ENCODE measurements at regions not wholly inside any gene's neighbourhood (a gene's known extent, or its start where the extent isn't known, plus 50 kb on each side); places are given as distances from the start of the nearest gene placed in this dataset.

DNA sequence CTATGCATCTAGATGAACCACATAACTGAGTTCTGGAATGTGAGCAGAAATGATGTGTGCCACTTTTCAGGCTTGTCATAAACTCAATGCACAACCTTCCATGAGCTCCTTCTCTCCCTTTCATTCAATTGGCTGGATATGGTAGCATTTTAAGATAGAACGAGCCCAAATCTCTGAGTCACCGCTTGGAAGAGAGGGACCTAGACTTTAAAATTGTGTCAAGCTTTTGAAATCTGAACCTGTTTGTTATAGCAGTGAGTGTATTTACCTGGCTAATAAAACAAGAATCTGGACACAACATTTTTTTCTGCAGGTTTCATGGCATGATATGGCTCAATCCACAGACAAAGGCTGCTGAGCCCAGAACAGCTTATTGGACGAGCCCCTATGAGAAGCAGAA, 297.8 kb upstream of the SPRED2 start:
- DNase-seq (ENCODE audit: low spot score): no peak

DNA sequence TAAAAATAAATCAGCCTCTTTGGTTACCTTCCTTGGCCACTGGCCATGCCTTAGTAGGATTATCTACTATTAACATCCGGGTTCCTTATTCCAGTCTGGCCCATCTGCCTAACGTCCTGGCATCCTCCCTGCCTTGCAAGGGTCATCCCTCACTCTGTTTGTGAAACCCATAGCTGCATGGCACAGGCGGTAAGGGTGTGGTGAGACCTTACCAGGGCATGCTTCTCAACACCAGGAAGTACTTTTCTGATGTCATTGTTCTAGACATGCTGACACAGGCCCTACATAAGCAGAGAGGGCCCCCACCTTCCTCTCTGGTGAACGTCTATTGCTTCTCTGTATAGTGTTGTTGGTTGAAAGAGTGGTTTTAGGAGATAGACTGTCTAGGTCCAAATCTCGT, 296.8 kb upstream of the SPRED2 start:
- no peak for DNase-seq (ENCODE audit: low spot score)

DNA sequence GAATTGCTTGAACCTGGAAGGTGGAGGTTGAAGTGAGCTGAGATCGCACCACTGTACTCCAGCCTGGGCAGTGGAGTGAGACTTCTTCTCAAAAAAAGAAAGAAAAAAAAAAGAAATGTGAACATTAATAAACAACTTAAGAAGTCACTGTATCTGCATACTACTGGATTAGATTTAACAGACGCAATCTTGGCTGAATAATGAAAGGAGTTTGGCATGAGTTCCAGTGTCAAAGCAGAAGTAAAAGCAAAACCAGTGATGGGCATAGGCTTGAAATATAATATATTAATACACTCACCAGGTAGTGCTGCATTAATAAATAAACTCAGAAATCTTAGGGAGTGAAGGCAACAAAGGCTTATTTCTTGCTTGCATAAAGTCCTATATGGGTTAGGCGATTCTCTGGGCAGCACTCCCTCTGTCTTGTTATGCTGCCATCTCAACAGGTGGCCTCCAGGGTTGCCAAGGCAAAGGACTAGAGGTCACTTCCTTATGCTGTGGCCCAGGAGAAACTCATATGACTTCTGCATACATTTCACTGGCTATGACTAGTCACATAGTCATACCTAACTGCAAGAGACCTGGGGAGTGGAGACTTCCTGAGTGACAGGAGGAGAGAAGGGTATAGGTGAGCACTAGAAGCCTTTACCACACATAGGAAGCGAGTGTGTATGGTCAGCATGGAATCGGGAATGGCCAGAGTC, 296.2 kb upstream of the SPRED2 start:
- no peak for DNase-seq (ENCODE audit: low spot score)

DNA sequence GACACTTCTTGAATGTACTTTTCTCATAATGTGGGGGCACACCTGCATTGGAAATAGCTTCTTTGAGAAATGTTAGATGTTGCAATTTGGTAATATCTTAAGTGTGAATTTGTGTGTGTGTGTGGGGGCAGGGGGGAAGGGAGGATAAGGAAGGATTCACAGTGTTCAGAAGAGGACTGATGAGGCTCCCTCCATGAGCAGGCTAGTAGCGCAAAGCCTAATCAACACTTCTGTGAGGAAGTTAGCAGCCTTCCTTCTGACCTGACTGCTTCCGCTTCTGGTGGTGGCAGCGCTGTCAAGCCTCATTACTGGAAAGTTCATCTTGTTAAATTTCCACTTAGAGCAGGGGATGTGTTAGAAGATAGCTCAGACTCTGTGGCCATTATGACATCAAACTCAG, 295.4 kb upstream of the SPRED2 start:
- DNase-seq (ENCODE audit: low spot score): no peak

DNA sequence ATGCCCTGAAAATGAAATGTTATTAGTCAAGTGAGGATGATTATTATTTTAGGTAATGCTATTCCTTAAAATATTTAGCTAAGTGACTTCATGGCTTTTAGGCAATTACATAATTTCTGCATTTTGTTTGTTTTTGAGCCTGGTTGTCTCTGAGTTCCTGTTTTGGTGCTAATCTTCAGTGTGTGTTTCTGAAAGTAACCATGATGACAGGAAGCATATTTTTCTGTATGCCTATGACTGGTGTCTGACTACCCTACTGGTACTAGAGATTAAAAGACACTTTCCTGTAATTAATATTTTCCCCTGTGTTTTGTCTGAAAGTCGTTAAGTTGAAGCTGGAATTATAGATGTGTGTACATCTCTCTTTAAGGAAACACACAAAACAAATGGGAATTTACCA, 295.0 kb upstream of the SPRED2 start:
- no peak for DNase-seq (ENCODE audit: low spot score)

DNA sequence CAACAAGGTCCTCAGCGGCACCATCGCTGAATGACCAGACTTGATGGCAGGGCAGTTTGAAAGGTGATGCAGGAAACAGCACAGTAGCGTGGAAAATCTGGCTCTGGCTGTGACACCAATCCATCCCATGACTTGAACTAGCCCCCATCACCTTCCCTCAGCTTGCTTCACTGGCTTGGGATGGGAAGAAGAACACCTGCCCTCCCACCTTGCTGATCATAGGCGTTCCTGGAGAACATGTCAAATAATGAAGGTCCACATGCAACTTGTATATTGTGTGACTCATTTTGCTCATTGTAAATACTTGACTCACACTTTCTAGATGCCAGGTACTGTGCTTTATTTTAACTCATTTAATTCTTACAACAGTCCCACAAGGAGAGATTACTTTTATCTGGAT, 292.4 kb upstream of the SPRED2 start:
- DNase-seq (ENCODE audit: low spot score): no peak

DNA sequence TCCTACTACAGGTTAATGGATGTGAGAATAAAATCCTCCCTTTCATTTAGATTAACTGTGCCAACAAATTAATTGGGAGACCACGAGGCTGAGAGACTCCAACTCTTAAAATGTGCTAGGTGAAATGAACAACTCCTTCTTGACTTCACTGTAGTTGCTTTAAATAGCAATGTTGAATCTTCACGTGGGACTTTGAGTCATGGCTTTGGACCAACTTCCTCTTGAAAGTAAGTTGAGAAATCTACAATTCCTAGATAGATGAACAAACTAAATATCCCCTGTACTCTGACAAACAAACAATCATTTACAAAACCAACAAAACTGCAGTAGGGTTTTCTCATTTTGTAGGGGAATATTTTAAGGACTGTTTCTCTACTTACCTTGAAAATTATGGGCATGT, 291.9 kb upstream of the SPRED2 start:
- DNase-seq (ENCODE audit: low spot score): no peak

DNA sequence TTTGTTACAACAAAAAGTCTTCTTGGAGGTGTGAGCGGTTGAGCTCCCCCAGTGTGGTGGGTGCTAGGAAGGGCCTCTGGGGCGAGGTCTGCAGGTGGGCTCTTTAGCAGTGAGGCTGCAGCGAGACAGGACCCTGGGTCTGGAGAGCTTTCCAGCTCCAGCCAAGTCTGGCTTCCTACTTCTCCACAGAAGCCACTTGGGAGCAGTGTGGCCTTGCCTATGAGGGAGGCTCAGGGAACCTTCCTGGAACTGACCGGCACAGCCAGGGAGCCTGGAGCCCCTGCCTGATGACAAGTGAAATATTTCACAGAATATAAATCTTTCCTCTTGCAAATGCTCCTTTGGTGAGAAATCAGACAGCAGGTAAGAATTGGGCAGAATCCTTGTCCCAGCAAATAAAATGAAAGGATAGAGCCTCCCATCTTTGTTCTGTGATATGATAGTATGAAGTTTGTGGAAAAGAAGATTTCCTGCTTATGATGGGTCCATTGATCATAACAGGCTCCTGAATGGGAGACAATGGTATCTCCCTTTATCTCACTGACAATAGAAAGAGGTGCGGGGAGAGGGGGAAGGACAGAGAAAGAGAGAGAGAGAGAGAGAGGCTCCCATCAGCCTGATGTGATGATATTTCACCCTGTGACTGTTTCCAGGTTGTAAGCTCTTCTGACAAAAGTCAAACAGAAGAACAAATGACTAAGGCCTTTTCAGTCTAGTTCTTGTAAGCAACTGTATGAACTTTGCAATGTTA, 289.8 kb upstream of the SPRED2 start:
- DNase-seq (ENCODE audit: low spot score): no peak

DNA sequence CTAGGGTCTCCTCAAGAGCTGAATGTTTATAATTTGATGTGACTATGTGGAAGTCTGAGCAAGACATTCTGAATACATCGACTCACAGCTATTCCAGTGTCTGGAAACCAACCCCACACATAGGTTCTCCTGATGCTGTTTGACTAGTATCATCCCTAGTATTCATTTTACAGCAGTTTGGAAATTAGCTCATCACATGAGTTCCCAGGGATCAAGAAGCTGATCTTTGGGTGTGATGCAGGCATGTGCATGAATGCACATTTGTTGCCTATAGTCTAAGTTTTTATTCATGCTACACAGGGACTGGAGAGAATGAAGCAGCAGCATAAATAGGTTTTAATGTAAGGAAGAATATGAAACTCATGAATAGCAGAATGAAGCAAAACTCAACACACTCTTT, 284.3 kb upstream of the SPRED2 start:
- DNase-seq (ENCODE audit: low spot score): no peak

DNA sequence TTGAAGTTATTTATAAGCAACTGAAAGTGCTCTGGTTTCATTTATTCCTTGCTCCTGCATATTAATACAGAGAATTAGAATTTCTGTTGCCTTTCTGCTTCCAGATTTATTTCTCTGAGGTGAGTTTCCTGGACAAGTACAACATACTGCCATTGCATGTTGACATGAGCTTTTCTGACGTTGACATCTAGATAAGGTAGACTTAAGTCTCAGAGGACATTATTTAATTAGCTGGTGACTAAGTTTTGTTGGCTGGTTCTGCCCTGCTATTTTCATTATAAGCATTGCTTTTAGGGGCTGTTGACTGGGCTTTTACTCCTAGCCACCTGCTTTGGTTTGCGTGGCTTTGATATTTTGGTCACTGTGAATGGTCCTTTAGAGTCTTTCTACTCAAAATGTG, 282.9 kb upstream of the SPRED2 start:
- no peak for DNase-seq (ENCODE audit: low spot score)

DNA sequence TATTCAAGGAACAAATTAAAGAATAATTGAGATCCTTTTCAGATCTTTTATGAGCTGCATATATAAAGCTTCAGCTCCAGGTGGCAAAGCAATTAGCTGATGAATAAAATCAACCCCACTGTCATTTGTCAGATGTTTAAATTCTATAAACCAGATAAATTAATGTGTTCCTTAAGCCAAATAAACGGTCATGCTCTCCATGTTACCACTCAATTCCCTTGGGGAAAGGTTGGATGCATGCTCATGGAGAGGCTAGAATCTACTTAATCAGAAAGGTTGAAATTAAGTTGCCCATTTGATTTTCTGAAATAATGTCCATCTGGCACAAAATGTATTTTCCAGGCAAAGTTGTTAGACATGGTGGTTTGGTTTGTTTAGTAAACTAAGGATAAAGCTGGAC, 282.5 kb upstream of the SPRED2 start:
- DNase-seq (ENCODE audit: low spot score): no peak

DNA sequence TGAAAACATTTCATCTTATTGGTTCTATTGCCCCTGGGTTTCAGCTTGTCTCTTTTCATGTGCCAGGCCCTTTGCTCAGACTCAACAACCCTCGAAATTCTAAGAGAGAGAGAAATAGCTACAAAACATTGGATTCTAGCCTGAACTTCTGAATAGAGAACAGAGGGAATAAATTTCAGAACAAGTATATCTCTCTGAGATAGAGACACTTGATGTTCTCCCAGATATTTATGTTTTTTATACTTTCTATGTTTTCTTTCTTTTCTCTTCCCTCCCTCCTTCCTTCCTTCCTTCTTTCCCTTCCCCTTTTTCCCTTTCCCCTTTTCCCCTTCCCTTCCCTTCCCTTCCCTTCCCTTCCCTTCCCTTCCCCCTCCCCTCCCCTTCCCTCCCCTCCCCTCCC, 279.5 kb upstream of the SPRED2 start:
- DNase-seq (ENCODE audit: low spot score): no peak

DNA sequence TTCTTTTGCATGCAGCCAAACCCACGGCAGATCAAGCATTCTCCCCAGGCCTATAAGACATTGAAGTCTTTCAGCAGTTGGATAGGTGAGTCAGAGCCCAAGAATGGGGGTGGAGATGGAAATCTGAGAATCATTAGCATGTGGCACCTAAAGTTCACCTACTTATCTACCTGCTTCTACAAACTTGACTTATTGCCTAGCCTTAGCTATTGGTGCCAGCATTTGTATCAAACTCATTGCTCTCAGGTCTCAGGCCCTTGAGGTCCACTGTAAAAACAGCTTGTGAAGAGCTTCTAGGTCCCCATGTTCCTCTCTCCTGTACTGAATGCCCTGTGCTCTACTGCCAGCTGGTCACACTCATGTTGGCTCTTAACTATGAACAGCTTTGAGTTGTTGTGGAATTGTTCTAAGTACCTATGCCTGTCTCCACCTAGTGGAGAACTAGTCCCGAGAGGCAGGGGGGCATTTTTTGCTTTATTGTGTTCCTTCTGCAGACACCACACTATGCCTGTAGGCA, 278.4 kb upstream of the SPRED2 start:
- no peak for DNase-seq (ENCODE audit: low spot score)

DNA sequence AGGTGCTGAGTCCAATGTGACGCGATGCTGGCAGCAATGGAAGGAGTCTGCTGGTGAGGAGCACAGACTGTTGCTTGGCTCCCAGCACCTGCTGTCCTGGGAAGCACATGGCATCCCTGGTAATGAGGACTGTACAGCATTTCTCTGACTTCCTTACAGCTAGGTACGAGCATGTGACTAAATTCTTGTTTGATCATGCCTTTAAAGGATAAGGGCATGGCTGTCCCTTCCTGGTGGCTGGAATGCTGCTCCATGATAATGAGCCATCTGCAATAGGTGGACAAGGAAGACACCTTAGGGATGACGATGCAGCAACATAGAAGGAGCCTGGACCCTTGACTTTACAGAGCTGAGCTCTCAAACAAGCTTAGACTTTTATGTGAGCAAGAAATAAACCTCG, 278.0 kb upstream of the SPRED2 start:
- DNase-seq (ENCODE audit: low spot score): no peak

DNA sequence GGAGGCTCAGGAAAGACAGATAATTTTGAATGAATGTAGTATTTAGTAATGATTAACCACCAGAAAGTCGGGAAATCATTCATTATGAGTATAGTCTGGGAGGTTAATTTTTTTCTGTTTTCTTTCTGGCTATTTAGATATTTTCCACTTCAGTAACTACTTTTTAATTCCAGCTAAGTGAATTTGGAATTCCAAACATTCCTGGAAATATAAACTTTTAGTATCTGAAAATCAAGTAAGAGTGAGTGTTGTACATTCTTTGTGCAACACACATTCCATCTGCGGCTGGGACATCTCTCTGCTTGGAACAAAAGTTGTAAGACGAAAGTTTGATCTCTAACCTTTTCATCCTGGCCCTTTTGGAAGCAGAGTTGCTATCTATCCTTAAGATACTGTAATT, 275.7 kb upstream of the SPRED2 start:
- DNase-seq (ENCODE audit: low spot score): peak; percentile 58

DNA sequence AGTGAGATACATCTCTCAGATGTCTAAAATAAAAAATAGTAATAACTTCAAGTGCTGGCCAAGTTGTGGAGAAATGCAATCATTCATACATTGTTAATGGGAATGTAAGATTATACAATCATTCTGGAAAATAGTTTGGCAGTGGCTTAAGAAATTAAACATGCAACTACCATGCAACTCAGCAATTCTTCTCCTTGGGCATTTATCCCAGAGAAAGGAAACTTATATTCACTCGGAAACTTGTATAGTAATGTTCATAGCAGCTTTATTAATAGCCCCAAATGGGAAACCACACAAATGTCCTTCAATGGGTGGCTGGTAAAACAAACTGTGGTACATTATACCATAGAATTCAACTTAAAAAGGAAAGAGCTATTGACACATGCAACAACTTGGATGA, 274.0 kb upstream of the SPRED2 start:
- DNase-seq (ENCODE audit: low spot score): no peak

DNA sequence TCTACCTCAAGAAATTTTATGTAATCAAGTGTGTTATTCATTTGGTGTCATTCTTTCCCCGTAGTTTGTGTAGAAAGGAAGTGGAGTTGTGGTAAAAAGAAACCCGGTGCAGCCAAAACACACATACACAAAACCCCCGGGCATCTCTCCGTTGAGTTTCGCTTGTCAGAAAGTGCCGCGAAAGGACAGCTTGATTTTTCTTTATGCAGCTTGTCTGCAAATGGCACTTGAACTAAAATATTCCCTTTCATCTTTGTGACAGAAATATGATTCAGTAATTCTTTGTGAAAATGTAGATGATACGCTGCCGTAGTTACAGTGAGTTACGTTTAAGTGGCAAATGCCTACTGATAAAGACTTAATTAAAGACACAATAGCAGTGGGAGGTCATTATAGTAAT, 268.8 kb upstream of the SPRED2 start:
- DNase-seq (ENCODE audit: low spot score): no peak

DNA sequence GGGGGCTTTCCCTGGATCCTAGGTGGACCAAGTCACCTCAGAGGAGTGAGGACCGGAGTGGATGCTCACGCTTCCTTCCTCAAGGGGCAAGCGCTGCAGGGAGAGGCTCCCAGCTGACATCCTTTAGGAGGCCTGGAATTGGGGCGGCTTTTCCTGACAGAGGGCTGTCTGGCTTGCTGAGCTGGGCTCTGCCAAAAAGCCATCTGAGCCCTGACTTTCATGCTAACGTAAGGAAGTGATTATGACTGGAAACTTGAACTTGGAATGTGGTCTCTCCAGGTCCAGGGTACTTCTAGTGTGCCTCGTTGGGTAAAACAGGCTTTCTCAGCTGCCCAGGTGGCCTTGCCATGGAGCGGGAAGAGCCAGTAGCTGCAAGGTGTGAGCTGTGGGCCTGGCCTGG, 268.3 kb upstream of the SPRED2 start:
- no peak for DNase-seq (ENCODE audit: low spot score)

DNA sequence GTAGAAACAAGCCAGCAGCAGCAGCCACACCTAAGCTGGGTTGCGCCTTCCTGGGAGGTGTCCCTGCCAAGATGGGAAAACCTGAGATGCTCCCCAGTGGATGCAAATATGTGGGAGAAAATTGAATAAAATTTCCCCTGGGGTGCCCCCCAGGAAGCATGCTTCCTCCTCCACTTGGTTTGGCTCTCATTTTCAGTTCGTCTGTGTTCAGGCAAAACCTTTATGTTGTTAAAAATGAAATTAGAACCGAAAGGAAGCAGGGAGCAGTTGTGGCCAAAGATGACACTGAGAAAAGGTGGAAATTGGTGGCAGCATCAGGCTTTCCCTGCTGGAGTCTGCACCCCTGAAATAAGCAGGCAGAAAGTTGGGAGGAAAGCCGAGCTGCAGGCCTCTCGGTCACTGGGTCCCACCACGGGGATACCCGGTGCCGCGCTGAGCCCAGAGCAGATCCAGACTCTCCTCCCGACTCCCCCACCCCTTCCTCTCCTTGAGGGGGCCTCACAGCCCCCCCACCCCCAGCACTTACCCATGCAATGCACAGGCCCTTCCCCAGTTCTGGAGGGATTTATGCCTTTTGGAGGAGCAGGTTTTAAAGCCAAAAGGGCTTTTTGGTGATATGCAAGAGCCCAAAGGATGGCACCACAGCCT, 267.7 kb upstream of the SPRED2 start:
- DNase-seq (ENCODE audit: low spot score): no peak

DNA sequence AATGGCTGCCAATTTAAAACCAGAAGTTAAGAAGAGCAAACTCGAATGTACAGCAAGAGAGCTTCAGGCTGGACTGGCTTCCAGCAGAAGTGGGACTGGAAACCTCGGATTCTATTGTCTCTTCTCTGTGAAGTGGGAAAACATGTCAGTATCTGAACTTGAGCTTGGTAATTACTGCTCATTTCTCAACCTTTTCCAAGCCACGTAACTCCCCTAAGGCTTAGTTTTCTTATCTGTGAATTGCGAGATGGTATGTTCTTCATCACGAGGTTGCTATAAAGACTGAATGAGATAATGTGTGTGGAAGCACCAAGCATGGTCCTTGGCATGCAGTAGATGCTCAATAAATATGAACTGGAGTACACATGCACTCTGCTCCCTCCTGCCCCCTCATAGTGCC, 259.4 kb upstream of the SPRED2 start:
- no peak for DNase-seq (ENCODE audit: low spot score)

DNA sequence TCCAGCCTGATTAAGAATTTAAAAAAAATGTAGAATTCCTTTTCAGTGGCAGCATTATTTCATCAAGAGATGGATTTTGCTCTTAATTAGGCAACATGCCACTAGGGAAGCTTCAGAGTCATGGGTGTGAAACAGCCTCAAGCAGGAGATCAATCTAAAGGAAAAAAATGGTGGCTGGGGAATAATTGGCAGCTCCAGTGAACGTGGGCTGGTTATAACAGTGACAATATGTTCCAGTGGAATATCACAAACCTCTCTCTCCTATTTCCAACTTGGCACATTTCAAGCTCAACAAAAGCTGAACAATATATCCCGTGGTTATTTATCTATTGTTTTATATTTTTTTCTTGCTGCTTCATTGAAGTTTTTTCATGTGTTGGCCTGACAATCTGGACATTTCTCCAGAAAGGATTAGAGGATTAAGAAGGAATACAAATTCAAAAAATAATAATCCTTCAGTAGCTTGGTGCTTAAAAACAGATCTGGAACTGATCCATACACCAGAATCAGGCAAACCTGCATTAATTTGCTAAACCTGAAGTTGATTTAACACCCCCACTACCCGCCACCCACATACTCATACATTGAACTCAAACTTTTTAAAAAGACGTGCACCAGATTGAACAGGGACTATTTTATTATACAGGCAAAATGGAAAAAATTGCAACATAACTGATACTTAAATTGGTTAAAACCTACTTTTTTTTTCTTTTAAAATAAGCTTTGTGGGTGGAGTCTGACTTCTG, 255.9 kb upstream of the SPRED2 start:
- DNase-seq (ENCODE audit: low spot score): no peak

DNA sequence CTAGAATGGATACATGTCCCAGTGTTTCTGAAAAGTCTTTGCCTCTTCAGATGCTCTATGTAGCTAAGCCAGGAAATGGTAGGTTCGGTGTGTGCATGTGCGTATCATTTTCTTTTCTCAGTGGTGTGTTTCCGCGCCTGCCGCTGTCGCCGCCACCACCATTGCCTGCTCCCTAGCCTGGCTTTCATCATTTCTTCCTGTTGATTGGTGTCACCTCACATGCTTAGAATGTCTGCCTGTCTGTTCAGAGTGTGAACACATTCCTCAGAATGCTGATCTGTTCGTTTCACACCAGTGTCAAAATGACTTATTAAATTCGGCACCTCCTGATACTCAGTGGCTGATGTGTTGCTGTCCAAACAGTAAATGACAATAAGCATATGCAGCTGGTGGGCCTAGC, 255.2 kb upstream of the SPRED2 start:
- DNase-seq (ENCODE audit: low spot score): no peak

All from GM03348 (cell line).